ENCODE measurements at regions not wholly inside any gene's neighbourhood (a gene's known extent, or its start where the extent isn't known, plus 50 kb on each side); places are given as distances from the start of the nearest gene placed in this dataset.

DNA sequence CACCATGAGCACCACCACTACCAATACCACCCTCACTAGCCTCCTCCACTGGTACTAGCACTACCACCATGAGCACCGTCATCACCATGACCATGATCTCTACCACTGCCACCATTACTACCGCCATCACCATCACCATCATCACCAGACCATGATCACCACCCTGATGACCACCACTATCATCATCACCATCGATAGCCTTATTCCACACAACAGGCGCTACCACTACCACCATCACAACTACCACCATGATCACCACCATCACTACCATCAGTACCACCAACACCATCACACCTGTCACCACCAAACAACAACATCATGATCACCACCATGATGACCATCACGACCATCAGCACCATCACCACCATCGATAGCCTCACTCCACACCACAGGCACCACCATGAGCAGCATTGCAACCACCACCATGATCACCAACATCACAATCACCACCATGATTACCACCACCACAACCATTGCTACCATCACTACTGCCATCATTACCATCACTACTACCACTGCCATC lies 56.6 kb upstream of the CASZ1 start:
- peaks cover 3% of the 10 kb centered on the region for H3K27me3 Mint-ChIP-seq (ENCODE audit: low read depth)
- TF ChIP-seq, protein P1, sequence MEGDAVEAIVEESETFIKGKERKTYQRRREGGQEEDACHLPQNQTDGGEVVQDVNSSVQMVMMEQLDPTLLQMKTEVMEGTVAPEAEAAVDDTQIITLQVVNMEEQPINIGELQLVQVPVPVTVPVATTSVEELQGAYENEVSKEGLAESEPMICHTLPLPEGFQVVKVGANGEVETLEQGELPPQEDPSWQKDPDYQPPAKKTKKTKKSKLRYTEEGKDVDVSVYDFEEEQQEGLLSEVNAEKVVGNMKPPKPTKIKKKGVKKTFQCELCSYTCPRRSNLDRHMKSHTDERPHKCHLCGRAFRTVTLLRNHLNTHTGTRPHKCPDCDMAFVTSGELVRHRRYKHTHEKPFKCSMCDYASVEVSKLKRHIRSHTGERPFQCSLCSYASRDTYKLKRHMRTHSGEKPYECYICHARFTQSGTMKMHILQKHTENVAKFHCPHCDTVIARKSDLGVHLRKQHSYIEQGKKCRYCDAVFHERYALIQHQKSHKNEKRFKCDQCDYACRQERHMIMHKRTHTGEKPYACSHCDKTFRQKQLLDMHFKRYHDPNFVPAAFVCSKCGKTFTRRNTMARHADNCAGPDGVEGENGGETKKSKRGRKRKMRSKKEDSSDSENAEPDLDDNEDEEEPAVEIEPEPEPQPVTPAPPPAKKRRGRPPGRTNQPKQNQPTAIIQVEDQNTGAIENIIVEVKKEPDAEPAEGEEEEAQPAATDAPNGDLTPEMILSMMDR (conservative IDR thresholded peaks at IDR 0.05) = no peak
- no peaks in the 10 kb centered on the region for H3K4me1 Mint-ChIP-seq
- DNase-seq (ENCODE audit: low read depth, low spot score) = no peak
- H3K4me3 Mint-ChIP-seq = no peak overlapping the region
- peaks cover 3% of the 10 kb centered on the region for H3K9me3 Mint-ChIP-seq
- H3K27ac Mint-ChIP-seq (ENCODE audit: unreplicated experiment) = no peak overlapping the region
- H3K36me3 Mint-ChIP-seq (ENCODE audit: low read depth) = peaks cover 3% of the 10 kb centered on the region

DNA sequence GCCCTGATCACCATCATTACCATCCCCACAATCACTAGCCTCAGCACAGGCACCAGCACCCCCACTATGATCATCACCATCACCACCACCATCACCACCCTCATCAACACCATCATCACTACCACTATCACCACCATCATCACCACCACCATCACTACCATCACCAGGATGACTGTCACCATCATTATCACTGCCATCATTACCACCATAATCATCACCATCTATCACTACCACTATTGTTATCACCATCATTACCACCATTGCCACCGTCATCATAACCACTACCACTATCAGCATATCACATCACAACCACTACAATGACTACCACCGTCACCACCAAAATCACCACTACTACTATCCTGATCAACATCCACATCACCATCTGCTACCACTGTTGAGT lies 57.3 kb upstream of the CASZ1 start:
- TF ChIP-seq, protein P1 (conservative IDR thresholded peaks at IDR 0.05) = no peak
- Mint-ChIP-seq H3K27me3 (ENCODE audit: low read depth) (peaks cover 3% of the 10 kb centered on the region), H3K27ac (ENCODE audit: unreplicated experiment) (no peak overlapping the region), H3K9me3 (peaks cover 3% of the 10 kb centered on the region), H3K4me1 (no peaks in the 10 kb centered on the region), H3K4me3 (no peak overlapping the region), H3K36me3 (ENCODE audit: low read depth) (peaks cover 3% of the 10 kb centered on the region)
- no peak for DNase-seq (ENCODE audit: low read depth, low spot score)

DNA sequence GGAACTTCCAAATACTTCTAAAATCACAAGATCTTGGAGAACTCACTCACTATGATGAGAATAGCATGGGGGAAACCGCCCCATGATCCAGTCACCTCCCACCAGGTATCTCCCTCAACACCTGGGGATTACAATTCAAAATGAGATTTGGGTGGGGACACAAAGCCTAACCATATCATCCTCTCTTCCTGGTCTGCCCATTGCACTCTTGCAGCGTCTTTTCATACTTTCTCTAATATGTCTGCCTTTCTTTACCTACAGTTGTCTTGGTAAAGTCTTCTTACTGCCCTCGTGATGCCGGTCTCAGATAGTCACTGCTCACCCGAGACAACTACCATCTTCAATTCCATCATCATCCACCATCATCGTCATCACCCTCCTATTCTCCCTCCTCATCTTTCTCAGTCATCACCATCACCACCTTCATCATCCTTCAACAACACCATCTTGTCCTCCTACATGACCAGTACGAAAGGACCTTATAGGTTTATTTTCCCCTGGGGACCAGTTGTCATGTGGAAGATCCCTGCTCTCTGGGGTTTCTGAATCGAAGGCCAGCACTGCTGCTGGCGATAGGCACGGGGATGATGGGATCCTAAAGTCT lies 58.5 kb upstream of the CASZ1 start:
- Mint-ChIP-seq H3K36me3 (ENCODE audit: low read depth) (peaks cover 3% of the 10 kb centered on the region), H3K27ac (ENCODE audit: unreplicated experiment) (no peak overlapping the region), H3K4me3 (no peak overlapping the region), H3K4me1 (no peaks in the 10 kb centered on the region), H3K9me3 (peaks cover 3% of the 10 kb centered on the region), H3K27me3 (ENCODE audit: low read depth) (peaks cover 4% of the 10 kb centered on the region)
- no peak for DNase-seq (ENCODE audit: low read depth, low spot score)
- TF ChIP-seq, protein P1 (conservative IDR thresholded peaks at IDR 0.05) = no peak

DNA sequence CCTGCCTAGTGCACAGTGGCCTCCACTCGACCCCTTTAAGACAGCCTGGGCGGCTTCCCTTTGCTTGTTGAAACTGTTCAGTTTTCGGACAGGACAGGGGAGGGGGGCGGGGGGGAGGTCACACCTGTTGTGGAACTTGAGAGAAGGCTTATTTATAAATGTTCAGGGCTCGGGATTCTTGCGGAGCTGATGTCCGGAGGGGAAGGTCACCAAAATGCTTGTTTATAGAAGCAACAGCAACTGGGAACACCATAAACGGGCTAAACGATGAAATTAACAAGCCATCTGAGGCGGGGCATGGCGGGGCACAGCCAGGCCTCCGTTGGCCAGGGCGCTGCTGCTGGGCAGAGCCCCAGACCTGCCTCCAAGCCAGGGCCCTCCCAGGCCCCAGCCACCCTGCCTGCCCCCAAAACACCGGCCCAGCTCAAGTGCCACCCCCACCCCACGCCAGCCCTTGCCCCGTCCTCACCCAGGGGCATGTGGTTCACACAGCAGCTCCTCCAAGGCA lies 59.8 kb upstream of the CASZ1 start:
- TF ChIP-seq, protein P1 (conservative IDR thresholded peaks at IDR 0.05) = no peak
- no peaks in the 10 kb centered on the region for H3K4me1 Mint-ChIP-seq
- H3K4me3 Mint-ChIP-seq = no peak overlapping the region
- H3K27me3 Mint-ChIP-seq (ENCODE audit: low read depth) = peaks cover 17% of the 10 kb centered on the region
- H3K9me3 Mint-ChIP-seq = peaks cover 3% of the 10 kb centered on the region
- no peak overlapping the region for H3K27ac Mint-ChIP-seq (ENCODE audit: unreplicated experiment)
- no peak for DNase-seq (ENCODE audit: low read depth, low spot score)
- peaks cover 3% of the 10 kb centered on the region for H3K36me3 Mint-ChIP-seq (ENCODE audit: low read depth)

DNA sequence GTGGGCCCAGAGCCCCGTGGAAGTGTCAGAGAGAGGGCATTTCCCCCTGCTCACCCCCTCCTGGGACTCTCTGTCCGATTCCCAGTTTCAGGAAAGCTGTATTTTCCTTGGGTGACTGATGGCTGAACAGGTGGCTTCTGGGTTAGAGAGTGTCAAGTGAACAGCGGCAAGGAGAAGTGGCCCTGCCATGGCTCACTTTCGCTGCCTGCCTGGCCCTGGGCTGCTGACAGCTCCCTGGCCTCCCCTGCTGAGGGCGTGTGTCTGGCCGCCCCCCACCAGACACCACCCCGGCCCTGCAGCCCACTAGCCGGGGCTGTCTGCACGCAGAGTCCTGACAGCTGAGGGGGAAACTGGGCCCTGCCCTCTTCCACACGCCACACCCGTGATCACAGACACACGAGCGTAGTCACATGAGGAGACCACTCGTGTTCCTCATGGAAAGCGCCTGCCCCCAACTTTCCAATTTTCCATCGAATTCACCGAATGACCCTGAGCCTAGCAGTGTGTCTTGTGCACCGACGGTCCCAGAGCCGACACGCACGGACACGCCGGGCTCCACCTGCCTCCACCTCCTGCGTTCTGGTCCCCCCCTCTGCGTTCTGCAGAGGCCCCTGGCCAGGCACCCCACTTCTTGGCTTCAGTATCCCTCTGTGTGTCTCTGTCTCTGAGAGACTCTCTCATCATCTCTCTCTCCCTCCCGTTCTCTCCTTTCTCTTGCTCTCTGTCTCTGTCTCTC lies 60.6 kb upstream of the CASZ1 start:
- Mint-ChIP-seq H3K36me3 (ENCODE audit: low read depth) (peaks cover 3% of the 10 kb centered on the region), H3K4me1 (peaks cover under 1% of the 10 kb centered on the region), H3K4me3 (no peak overlapping the region), H3K27me3 (ENCODE audit: low read depth) (peaks cover 20% of the 10 kb centered on the region), H3K27ac (ENCODE audit: unreplicated experiment) (no peak overlapping the region), H3K9me3 (peaks cover 3% of the 10 kb centered on the region)
- no peak for DNase-seq (ENCODE audit: low read depth, low spot score)
- TF ChIP-seq, protein P1 (conservative IDR thresholded peaks at IDR 0.05) = no peak

All from neural crest cell (in vitro differentiated cells).